WTC11 (cell line): ENCODE measurements at regions not wholly inside any gene's neighbourhood (a gene's known extent, or its start where the extent isn't known, plus 50 kb on each side); places are given as distances from the start of the nearest gene placed in this dataset.

Source experiments
- ATAC-seq: fragments of 200-7000 bp; cut with Tn5 transposase; 2 replicates; pipeline ENCODE4 v1.10.0; 2021; ENCODE audit warnings: mild to moderate bottlenecking, moderate library complexity
- CTCF ChIA-PET: fragments of 300-600 bp; sonication (Branson Sonifier 250); formaldehyde crosslinking; loops from one replicate; lab custom pipeline; 2021; ENCODE audit warnings: antibody characterized with exemption; lab: Charles Lee
- POLR2A ChIA-PET: fragments of 350-600 bp; sonication (Branson Sonifier 250); formaldehyde crosslinking; loops from one replicate; lab custom pipeline; 2021; ENCODE audit warnings: antibody characterized with exemption; lab: Charles Lee
- DNase-seq: peaks from one replicate; pipeline ENCODE4 v3.0.0; 2021; ENCODE audit warnings: low spot score
- H3K27ac Mint-ChIP-seq: 2 replicates; pipeline ENCODE4 v1.8.0; 2021; ENCODE audit warnings: mixed read lengths
- H3K27me3 Mint-ChIP-seq: 2 replicates; pipeline ENCODE4 v1.8.0; 2021; ENCODE audit warnings: low read depth, mild to moderate bottlenecking, moderate library complexity, mixed read lengths
- H3K36me3 Mint-ChIP-seq: 2 replicates; pipeline ENCODE4 v1.8.0; 2021; ENCODE audit warnings: mixed read lengths
- H3K4me1 Mint-ChIP-seq: 2 replicates; pipeline ENCODE4 v1.8.0; 2022; ENCODE audit warnings: mixed read lengths
- H3K4me3 Mint-ChIP-seq: 2 replicates; pipeline ENCODE4 v1.8.0; 2021; ENCODE audit warnings: mild to moderate bottlenecking, moderate library complexity, mixed read lengths
- H3K9me3 Mint-ChIP-seq: 2 replicates; pipeline ENCODE4 v1.8.0; 2021; ENCODE audit warnings: mixed read lengths
- ATF1 ChIP-seq: sonication (generic); formaldehyde crosslinking; IDR thresholded peaks from 2 replicates; pipeline ENCODE4 v1.8.1; 2023; ENCODE audit warnings: mild to moderate bottlenecking, moderate library complexity, missing genetic modification reagents
- ATF2 ChIP-seq: sonication (generic); formaldehyde crosslinking; IDR thresholded peaks from 2 replicates; pipeline ENCODE4 v1.8.1; 2022; ENCODE audit warnings: low read depth, missing genetic modification reagents, borderline replicate concordance
- CBFB ChIP-seq: sonication (generic); formaldehyde crosslinking; IDR thresholded peaks from 2 replicates; pipeline ENCODE4 v1.8.1; 2022; ENCODE audit warnings: mild to moderate bottlenecking, low read depth, missing genetic modification reagents
- ETV6 ChIP-seq: sonication (generic); formaldehyde crosslinking; IDR thresholded peaks from 2 replicates; pipeline ENCODE4 v1.8.1; 2022; ENCODE audit warnings: mild to moderate bottlenecking, missing genetic modification reagents
- JAZF1 ChIP-seq: fragments of 250-450 bp; sonication (Bioruptor Pico); IDR thresholded peaks from 2 replicates; pipeline ENCODE4 v1.9.0; 2021; ENCODE audit warnings: moderate library complexity, mild to moderate bottlenecking, inconsistent platforms
- MXD4 ChIP-seq: fragments of 250-450 bp; sonication (Bioruptor Pico); IDR thresholded peaks from 2 replicates; pipeline ENCODE4 v1.8.0; 2021; ENCODE audit warnings: mild to moderate bottlenecking, moderate library complexity, borderline replicate concordance
- NR1H2 ChIP-seq: sonication (generic); formaldehyde crosslinking; IDR thresholded peaks from 2 replicates; pipeline ENCODE4 v1.9.0; 2021; ENCODE audit warnings: mild to moderate bottlenecking, moderate library complexity, missing genetic modification reagents
- SOX15 ChIP-seq: fragments of 250-450 bp; sonication (Bioruptor Pico); IDR thresholded peaks from 2 replicates; pipeline ENCODE4 v1.9.0; 2021; ENCODE audit warnings: mild to moderate bottlenecking
- TEAD4 ChIP-seq: sonication (generic); formaldehyde crosslinking; IDR thresholded peaks from 2 replicates; pipeline ENCODE4 v1.8.0; 2022; ENCODE audit warnings: mild to moderate bottlenecking, missing genetic modification reagents
- ZBTB21 ChIP-seq: sonication (generic); formaldehyde crosslinking; IDR thresholded peaks from 2 replicates; pipeline ENCODE4 v1.8.1; 2023; ENCODE audit warnings: mild to moderate bottlenecking, missing genetic modification reagents, borderline replicate concordance
- ZNF512 ChIP-seq: sonication (generic); formaldehyde crosslinking; IDR thresholded peaks from 2 replicates; pipeline ENCODE4 v1.8.1; 2022; ENCODE audit warnings: missing genetic modification reagents, borderline replicate concordance
- TF ChIP-seq, protein P1 (sequence below): sonication (generic); formaldehyde crosslinking; IDR thresholded peaks from 2 replicates; pipeline ENCODE4 v1.8.0; 2023; ENCODE audit warnings: missing genetic modification reagents
- TF ChIP-seq, protein P2 (sequence below): sonication (generic); formaldehyde crosslinking; IDR thresholded peaks from 2 replicates; pipeline ENCODE4 v1.8.1; 2023; ENCODE audit warnings: mild to moderate bottlenecking, missing genetic modification reagents
- TF ChIP-seq, protein P3 (sequence below): sonication (generic); formaldehyde crosslinking; IDR thresholded peaks from 2 replicates; pipeline ENCODE4 v1.8.1; 2023; ENCODE audit warnings: mild to moderate bottlenecking, moderate library complexity, missing genetic modification reagents
- TF ChIP-seq, protein P4 (sequence below): sonication (generic); formaldehyde crosslinking; conservative IDR thresholded peaks from 2 replicates; pipeline ENCODE4 v1.8.1; 2023; ENCODE audit warnings: mild to moderate bottlenecking, low read depth, missing genetic modification reagents, moderate library complexity
- TF ChIP-seq, protein P5 (sequence below): fragments of 250-450 bp; sonication (Bioruptor Pico); IDR thresholded peaks from 2 replicates; pipeline ENCODE4 v1.9.0; 2021; ENCODE audit warnings: mild to moderate bottlenecking
- TF ChIP-seq, protein P6 (sequence below): sonication (generic); formaldehyde crosslinking; IDR thresholded peaks from 2 replicates; pipeline ENCODE4 v1.8.0; 2022; ENCODE audit warnings: mild to moderate bottlenecking, missing genetic modification reagents
- TF ChIP-seq, protein P7 (sequence below): fragments of 250-450 bp; sonication (Bioruptor Pico); IDR thresholded peaks from 2 replicates; pipeline ENCODE4 v1.9.0; 2021; ENCODE audit warnings: moderate library complexity, mild to moderate bottlenecking, inconsistent platforms, borderline replicate concordance

- H3K27ac Mint-ChIP-seq = no peak overlapping the region
- ChIA-PET POLR2A (no interaction called here), CTCF (interaction anchor here (1.4 to 4.5 kb wide), 4 partner anchors 10 to 198 kb away, joined by 6 to 44 read pairs (median 12); no protein-coding TSS in a partner anchor)
- peaks cover 12% of the 10 kb centered on the region for H3K36me3 Mint-ChIP-seq
- H3K4me3 Mint-ChIP-seq = no peak overlapping the region
- peaks cover 9% of the 10 kb centered on the region for H3K27me3 Mint-ChIP-seq
- no peaks in the 10 kb centered on the region for H3K4me1 Mint-ChIP-seq
- DNase-seq (no peak), ATAC-seq (no peak)
- TF ChIP-seq, protein P1, sequence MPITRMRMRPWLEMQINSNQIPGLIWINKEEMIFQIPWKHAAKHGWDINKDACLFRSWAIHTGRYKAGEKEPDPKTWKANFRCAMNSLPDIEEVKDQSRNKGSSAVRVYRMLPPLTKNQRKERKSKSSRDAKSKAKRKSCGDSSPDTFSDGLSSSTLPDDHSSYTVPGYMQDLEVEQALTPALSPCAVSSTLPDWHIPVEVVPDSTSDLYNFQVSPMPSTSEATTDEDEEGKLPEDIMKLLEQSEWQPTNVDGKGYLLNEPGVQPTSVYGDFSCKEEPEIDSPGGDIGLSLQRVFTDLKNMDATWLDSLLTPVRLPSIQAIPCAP (CRISPR knock-in tag) = no peak
- TF ChIP-seq, protein P2, sequence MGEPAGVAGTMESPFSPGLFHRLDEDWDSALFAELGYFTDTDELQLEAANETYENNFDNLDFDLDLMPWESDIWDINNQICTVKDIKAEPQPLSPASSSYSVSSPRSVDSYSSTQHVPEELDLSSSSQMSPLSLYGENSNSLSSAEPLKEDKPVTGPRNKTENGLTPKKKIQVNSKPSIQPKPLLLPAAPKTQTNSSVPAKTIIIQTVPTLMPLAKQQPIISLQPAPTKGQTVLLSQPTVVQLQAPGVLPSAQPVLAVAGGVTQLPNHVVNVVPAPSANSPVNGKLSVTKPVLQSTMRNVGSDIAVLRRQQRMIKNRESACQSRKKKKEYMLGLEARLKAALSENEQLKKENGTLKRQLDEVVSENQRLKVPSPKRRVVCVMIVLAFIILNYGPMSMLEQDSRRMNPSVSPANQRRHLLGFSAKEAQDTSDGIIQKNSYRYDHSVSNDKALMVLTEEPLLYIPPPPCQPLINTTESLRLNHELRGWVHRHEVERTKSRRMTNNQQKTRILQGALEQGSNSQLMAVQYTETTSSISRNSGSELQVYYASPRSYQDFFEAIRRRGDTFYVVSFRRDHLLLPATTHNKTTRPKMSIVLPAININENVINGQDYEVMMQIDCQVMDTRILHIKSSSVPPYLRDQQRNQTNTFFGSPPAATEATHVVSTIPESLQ (CRISPR knock-in tag) = no peak
- TF ChIP-seq, protein P3, sequence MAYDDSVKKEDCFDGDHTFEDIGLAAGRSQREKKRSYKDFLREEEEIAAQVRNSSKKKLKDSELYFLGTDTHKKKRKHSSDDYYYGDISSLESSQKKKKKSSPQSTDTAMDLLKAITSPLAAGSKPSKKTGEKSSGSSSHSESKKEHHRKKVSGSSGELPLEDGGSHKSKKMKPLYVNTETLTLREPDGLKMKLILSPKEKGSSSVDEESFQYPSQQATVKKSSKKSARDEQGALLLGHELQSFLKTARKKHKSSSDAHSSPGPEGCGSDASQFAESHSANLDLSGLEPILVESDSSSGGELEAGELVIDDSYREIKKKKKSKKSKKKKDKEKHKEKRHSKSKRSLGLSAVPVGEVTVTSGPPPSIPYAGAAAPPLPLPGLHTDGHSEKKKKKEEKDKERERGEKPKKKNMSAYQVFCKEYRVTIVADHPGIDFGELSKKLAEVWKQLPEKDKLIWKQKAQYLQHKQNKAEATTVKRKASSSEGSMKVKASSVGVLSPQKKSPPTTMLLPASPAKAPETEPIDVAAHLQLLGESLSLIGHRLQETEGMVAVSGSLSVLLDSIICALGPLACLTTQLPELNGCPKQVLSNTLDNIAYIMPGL (CRISPR knock-in tag) = no peak
- TF ChIP-seq ETV6 = no peak
- no peak for TF ChIP-seq NR1H2 (CRISPR knock-in tag)
- TF ChIP-seq ZBTB21 (CRISPR knock-in tag) = no peak
- TF ChIP-seq, protein P4, sequence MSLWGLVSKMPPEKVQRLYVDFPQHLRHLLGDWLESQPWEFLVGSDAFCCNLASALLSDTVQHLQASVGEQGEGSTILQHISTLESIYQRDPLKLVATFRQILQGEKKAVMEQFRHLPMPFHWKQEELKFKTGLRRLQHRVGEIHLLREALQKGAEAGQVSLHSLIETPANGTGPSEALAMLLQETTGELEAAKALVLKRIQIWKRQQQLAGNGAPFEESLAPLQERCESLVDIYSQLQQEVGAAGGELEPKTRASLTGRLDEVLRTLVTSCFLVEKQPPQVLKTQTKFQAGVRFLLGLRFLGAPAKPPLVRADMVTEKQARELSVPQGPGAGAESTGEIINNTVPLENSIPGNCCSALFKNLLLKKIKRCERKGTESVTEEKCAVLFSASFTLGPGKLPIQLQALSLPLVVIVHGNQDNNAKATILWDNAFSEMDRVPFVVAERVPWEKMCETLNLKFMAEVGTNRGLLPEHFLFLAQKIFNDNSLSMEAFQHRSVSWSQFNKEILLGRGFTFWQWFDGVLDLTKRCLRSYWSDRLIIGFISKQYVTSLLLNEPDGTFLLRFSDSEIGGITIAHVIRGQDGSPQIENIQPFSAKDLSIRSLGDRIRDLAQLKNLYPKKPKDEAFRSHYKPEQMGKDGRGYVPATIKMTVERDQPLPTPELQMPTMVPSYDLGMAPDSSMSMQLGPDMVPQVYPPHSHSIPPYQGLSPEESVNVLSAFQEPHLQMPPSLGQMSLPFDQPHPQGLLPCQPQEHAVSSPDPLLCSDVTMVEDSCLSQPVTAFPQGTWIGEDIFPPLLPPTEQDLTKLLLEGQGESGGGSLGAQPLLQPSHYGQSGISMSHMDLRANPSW (CRISPR knock-in tag) = no peak
- TF ChIP-seq JAZF1 = no peak
- TF ChIP-seq, protein P5, sequence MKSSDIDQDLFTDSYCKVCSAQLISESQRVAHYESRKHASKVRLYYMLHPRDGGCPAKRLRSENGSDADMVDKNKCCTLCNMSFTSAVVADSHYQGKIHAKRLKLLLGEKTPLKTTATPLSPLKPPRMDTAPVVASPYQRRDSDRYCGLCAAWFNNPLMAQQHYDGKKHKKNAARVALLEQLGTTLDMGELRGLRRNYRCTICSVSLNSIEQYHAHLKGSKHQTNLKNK (CRISPR knock-in tag) = no peak
- peaks cover 31% of the 10 kb centered on the region for H3K9me3 Mint-ChIP-seq
Observed at GRCh38 chr16:86018487-86018886, 119.5 kb downstream of the IRF8 start.

DNA sequence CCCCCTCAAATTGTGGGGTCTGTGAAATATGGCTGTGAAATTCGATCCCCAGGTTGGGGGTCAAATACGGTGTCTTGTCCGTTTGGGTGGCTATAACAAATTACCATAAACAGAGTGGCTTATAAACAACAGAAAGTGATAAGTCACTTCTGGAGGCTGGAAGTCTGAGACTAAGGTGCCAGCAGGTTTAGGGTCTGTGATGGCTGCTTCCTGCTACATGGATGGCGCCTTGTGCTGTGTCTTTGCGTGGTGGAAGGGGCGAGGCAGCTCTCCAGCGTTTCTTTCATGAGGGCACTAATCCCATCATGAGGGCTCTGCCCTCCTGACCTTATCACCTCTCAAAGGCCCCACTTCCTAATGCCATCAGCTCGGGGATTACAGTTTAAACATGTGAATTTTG, 120.0 kb downstream of the IRF8 start:
- DNase-seq = no peak
- ATAC-seq = no peak
- Mint-ChIP-seq H3K27ac (no peak overlapping the region), H3K9me3 (peaks cover 31% of the 10 kb centered on the region), H3K27me3 (peaks cover 9% of the 10 kb centered on the region), H3K4me3 (no peak overlapping the region), H3K4me1 (no peaks in the 10 kb centered on the region), H3K36me3 (peaks cover 11% of the 10 kb centered on the region)
- ChIA-PET POLR2A (no interaction called here), CTCF (interaction anchor here (0.6 to 4.5 kb wide), 15 partner anchors 10 to 499 kb away, joined by 3 to 44 read pairs (median 5); no protein-coding TSS in a partner anchor)
- TF ChIP-seq SOX15 (CRISPR knock-in tag) (no peak), ATF2 (CRISPR knock-in tag) (no peak), ATF1 (no peak), CBFB (CRISPR knock-in tag) (no peak), ZNF512 (no peak), MXD4 (CRISPR knock-in tag) (no peak), TEAD4 (CRISPR knock-in tag) (no peak)
- TF ChIP-seq, protein P6, sequence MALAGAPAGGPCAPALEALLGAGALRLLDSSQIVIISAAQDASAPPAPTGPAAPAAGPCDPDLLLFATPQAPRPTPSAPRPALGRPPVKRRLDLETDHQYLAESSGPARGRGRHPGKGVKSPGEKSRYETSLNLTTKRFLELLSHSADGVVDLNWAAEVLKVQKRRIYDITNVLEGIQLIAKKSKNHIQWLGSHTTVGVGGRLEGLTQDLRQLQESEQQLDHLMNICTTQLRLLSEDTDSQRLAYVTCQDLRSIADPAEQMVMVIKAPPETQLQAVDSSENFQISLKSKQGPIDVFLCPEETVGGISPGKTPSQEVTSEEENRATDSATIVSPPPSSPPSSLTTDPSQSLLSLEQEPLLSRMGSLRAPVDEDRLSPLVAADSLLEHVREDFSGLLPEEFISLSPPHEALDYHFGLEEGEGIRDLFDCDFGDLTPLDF = no peak
- TF ChIP-seq, protein P7, sequence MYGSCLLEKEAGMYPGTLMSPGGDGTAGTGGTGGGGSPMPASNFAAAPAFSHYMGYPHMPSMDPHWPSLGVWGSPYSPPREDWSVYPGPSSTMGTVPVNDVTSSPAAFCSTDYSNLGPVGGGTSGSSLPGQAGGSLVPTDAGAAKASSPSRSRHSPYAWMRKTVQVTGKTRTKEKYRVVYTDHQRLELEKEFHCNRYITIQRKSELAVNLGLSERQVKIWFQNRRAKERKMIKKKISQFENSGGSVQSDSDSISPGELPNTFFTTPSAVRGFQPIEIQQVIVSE (CRISPR knock-in tag) = no peak
